T-helper 2 cell treated with Interferon-gamma antibody and Interleukin-4, amounts not matched to agents 5 μg/mL and 100 μg/mL, for 36 hours (primary cell): ENCODE measurements at regions not wholly inside any gene's neighbourhood (a gene's known extent, or its start where the extent isn't known, plus 50 kb on each side); places are given as distances from the start of the nearest gene placed in this dataset.

Experiments used
- DNase-seq: peaks from one replicate; pipeline ENCODE4 v3.0.0; 2021; ENCODE audit warnings: low spot score
- H3K27ac Mint-ChIP-seq: one replicate; pipeline ENCODE4 v1.8.0; 2021; ENCODE audit warnings: mild to moderate bottlenecking, mixed read lengths
- H3K27me3 Mint-ChIP-seq: one replicate; pipeline ENCODE4 v1.8.0; 2021; ENCODE audit warnings: low read depth, mixed read lengths
- H3K36me3 Mint-ChIP-seq: one replicate; pipeline ENCODE4 v1.8.0; 2021; ENCODE audit warnings: low read depth, mixed read lengths
- H3K4me1 Mint-ChIP-seq: one replicate; pipeline ENCODE4 v1.8.0; 2021; ENCODE audit warnings: low read depth, mixed read lengths
- H3K4me3 Mint-ChIP-seq: one replicate; pipeline ENCODE4 v1.8.0; 2022; ENCODE audit warnings: mild to moderate bottlenecking, moderate library complexity, mixed read lengths
- H3K9me3 Mint-ChIP-seq: one replicate; pipeline ENCODE4 v1.8.0; 2021; ENCODE audit warnings: mixed read lengths

DNA sequence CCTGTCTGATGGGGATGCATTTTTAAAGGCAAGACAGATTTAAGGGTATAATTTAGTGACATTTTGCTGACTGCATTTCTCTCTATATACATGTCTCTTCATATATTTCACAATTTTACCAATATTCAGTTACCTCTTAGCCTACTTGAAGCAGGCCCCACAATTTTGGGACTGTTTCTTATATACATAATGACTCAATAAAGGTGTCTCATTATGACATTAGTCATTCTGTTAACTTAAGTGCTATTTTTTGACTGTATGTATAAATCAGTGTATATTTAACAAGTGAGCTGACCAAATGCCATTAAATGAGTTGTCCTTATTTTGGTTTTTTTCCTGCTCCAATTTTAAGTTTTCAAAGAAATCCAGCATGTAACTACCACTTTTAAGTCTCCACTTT lies 313.3 kb downstream of the SOX4 start:
- Mint-ChIP-seq H3K36me3 (no peaks in the 10 kb centered on the region), H3K4me1 (no peaks in the 10 kb centered on the region), H3K27ac (no peak overlapping the region), H3K4me3 (no peak overlapping the region), H3K27me3 (no peaks in the 10 kb centered on the region), H3K9me3 (no peaks in the 10 kb centered on the region)
- DNase-seq: no peak

- Mint-ChIP-seq H3K27ac (no peak overlapping the region), H3K36me3 (no peaks in the 10 kb centered on the region), H3K9me3 (no peaks in the 10 kb centered on the region), H3K4me3 (no peak overlapping the region), H3K27me3 (peaks cover 2% of the 10 kb centered on the region), H3K4me1 (no peaks in the 10 kb centered on the region)
- no peak for DNase-seq
Measured at GRCh38 chr6:21907291-21907690, 313.7 kb downstream of the SOX4 start.

DNA sequence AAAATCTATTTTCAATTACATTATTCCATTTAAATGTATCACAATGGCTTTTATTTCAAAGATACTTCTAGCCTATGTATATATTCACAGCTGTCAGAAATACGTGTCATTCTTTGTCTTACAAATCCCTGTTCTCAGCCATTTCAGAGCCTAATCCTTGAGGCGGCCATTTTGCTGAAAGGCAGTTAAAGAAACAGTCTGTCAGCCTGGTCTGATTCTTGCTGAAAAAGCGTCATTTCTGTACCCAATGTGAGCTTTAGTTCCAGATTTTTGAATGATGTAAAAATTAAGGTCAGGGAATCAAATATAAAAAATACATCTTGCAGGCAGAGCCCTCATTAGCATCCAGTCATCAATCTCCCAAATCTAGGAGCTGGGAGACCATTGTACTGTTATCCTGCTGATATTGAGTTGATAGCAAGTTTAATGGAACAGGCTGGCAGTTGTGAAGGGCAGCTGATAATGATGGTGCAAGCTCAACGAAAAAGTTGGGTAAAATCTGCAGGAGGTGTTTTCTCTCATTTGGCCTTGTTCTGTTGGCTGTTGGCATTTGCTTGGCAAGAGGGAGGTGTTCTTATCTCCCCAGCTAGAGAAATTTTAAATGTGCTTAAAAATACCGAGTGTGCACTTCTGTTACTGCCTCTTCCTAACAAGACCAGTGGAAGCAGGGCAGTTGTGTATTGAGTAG lies 314.8 kb downstream of the SOX4 start:
- H3K27me3 Mint-ChIP-seq: peaks cover 2% of the 10 kb centered on the region
- peaks cover 2% of the 10 kb centered on the region for H3K4me1 Mint-ChIP-seq
- H3K9me3 Mint-ChIP-seq: no peaks in the 10 kb centered on the region
- no peak overlapping the region for H3K4me3 Mint-ChIP-seq
- H3K36me3 Mint-ChIP-seq: no peaks in the 10 kb centered on the region
- DNase-seq: no peak
- H3K27ac Mint-ChIP-seq: no peak overlapping the region

GRCh38 chr6:21909321-21909720 lies 315.8 kb downstream of the SOX4 start:
- Mint-ChIP-seq H3K9me3 (no peaks in the 10 kb centered on the region), H3K4me1 (peaks cover 11% of the 10 kb centered on the region), H3K36me3 (no peaks in the 10 kb centered on the region), H3K27me3 (peaks cover 2% of the 10 kb centered on the region), H3K4me3 (no peak overlapping the region), H3K27ac (no peak overlapping the region)
- no peak for DNase-seq

DNA sequence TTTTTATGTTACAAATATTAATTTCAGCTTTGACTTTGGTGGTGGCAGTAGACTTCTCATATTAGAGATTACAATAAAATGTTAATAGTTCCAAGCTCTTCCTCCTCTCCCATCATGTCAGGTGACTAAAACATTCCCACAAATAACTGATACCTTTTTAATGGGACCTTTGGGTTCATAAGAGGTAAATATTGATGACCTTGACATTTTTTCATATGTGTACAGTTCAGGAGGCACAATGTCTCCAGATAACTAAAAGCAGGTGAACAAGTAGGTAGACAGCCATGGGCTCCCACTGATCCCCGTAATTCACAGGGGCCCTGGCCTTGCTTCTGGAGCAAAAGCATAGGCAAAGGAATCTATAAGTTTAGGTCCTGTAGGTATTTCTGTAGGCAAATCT lies 317.7 kb downstream of the SOX4 start:
- Mint-ChIP-seq H3K27ac (no peak overlapping the region), H3K4me3 (no peak overlapping the region), H3K9me3 (no peaks in the 10 kb centered on the region), H3K36me3 (no peaks in the 10 kb centered on the region), H3K27me3 (peaks cover 2% of the 10 kb centered on the region), H3K4me1 (peaks cover 22% of the 10 kb centered on the region)
- DNase-seq: no peak

DNA sequence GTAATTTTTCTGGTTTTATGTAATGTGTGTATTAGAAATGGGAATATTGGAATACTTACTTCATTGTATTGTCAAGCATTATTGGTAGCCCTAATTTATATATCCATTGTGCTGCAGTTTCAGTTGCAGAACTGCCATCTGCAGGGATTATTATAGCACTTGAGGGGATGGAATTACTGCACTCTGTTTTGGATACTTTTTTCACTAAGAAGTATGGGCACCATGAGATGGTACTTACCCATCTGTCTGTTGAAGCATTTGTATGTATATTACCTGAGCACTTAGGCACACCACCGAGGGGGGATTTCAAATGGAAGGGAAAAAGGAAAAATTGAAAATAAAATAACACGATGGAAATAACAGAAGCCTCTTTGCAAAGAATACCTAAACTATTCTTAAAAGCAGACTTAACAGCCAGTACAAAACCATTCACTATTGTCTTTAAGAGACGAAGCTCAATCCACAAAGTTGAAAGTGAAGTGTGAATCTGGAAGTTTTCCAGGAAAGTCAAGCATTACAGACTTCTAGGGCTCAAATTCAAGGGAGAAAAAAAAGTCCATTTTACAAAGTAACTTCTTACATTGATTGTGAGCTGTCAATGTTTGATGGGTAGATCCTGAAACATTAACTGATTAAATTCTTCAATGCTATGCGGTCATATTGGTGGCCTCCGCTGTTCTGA lies 318.7 kb downstream of the SOX4 start:
- Mint-ChIP-seq H3K27ac (no peak overlapping the region), H3K4me3 (no peak overlapping the region), H3K36me3 (no peaks in the 10 kb centered on the region), H3K4me1 (peaks cover 24% of the 10 kb centered on the region), H3K27me3 (peaks cover 2% of the 10 kb centered on the region), H3K9me3 (no peaks in the 10 kb centered on the region)
- no peak for DNase-seq

GRCh38 chr6:21914121-21914973 lies 320.8 kb downstream of the SOX4 start:
- peak; percentile 44 for DNase-seq
- H3K27ac Mint-ChIP-seq: peak overlapping the region; percentile 68
- H3K4me1 Mint-ChIP-seq: peaks cover 28% of the 10 kb centered on the region
- H3K36me3 Mint-ChIP-seq: no peaks in the 10 kb centered on the region
- H3K9me3 Mint-ChIP-seq: no peaks in the 10 kb centered on the region
- peak overlapping the region; percentile 58 for H3K4me3 Mint-ChIP-seq
- H3K27me3 Mint-ChIP-seq: peaks cover 2% of the 10 kb centered on the region

- DNase-seq: no peak
- H3K4me1 Mint-ChIP-seq: peaks cover 31% of the 10 kb centered on the region
- H3K9me3 Mint-ChIP-seq: no peaks in the 10 kb centered on the region
- peak overlapping the region; percentile 44 for H3K4me3 Mint-ChIP-seq
- H3K36me3 Mint-ChIP-seq: no peaks in the 10 kb centered on the region
- H3K27me3 Mint-ChIP-seq: peaks cover 2% of the 10 kb centered on the region
- H3K27ac Mint-ChIP-seq: no peak overlapping the region
Measured at GRCh38 chr6:21915707-21916260, 322.2 kb downstream of the SOX4 start.

- DNase-seq: no peak
- H3K4me3 Mint-ChIP-seq: no peak overlapping the region
- no peak overlapping the region for H3K27ac Mint-ChIP-seq
- H3K36me3 Mint-ChIP-seq: no peaks in the 10 kb centered on the region
- no peaks in the 10 kb centered on the region for H3K27me3 Mint-ChIP-seq
- H3K9me3 Mint-ChIP-seq: no peaks in the 10 kb centered on the region
- H3K4me1 Mint-ChIP-seq: peaks cover 31% of the 10 kb centered on the region
Measured at GRCh38 chr6:21918041-21918440, 324.5 kb downstream of the SOX4 start.

DNA sequence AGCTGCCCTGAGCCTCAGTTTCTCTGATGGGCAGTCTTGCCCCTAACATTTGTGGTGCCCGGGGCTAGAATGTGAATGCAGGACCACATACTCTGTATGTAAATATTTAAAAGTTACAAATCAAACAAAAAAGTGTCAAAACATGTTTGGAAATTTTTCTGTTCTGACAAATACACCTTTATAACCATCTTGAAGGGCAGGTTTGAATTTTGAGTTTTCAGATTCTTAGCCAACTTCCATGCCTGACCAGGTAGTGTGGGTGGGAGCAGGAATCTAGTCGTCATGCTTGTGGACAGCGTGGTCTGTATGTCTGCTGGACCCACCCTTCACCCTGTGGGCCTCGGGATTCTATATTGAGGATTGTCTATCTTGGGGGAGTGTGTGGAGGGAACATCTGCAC lies 325.1 kb downstream of the SOX4 start:
- Mint-ChIP-seq H3K27me3 (no peaks in the 10 kb centered on the region), H3K4me1 (peaks cover 27% of the 10 kb centered on the region), H3K27ac (no peak overlapping the region), H3K4me3 (no peak overlapping the region), H3K9me3 (no peaks in the 10 kb centered on the region), H3K36me3 (no peaks in the 10 kb centered on the region)
- DNase-seq: no peak

DNA sequence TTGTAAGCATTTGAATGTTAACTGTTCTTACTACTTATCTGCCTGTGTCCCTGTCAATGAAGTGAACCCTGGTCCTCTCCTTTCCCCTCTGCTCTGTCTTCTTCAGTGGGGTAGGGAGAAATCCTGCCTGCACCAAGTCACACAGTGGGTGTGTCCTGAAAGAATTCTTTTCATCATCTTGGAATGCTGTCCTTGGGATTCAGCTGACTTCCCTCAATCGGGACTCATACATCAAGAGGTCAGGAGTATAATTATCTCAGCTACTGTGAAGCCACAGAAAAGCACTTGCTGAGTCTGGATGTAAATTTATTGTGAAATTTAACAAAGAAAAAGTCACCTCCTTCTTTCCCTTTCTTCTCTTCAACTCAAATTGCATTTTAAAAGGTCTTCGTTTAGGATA lies 328.5 kb downstream of the SOX4 start:
- no peak for DNase-seq
- Mint-ChIP-seq H3K27ac (no peak overlapping the region), H3K9me3 (peaks cover 8% of the 10 kb centered on the region), H3K4me1 (peaks cover 26% of the 10 kb centered on the region), H3K36me3 (peaks cover 2% of the 10 kb centered on the region), H3K27me3 (no peaks in the 10 kb centered on the region), H3K4me3 (no peak overlapping the region)

- Mint-ChIP-seq H3K4me1 (peaks cover 34% of the 10 kb centered on the region), H3K36me3 (peaks cover 4% of the 10 kb centered on the region), H3K27ac (no peak overlapping the region), H3K27me3 (no peaks in the 10 kb centered on the region), H3K9me3 (peaks cover 8% of the 10 kb centered on the region), H3K4me3 (no peak overlapping the region)
- no peak for DNase-seq
Measured at GRCh38 chr6:21924002-21924401, 330.5 kb downstream of the SOX4 start.

DNA sequence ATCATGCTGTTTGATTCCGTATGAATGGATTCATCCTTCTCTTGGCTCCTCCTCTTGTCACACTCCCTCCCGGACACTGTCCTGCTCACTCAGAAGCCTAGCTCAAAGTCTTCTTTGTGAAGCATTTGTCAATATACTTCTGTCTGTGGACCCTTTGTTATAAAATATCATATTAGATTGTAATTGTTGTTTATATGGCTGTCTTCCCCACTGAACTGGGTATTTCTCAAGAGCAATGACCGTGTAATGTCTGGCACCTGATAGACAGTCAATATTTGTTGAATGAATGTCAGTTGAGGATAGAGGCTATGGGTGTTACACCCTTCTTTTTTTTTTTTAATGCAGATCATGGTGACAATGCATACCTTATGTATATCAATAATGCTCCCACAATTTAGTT lies 335.3 kb downstream of the SOX4 start:
- H3K4me1 Mint-ChIP-seq: peaks cover 31% of the 10 kb centered on the region

More for the DNA sequence above, 335.3 kb downstream of the SOX4 start:
- no peak for DNase-seq
- Mint-ChIP-seq H3K36me3 (peaks cover 4% of the 10 kb centered on the region), H3K27ac (no peak overlapping the region), H3K27me3 (no peaks in the 10 kb centered on the region), H3K9me3 (peaks cover 11% of the 10 kb centered on the region), H3K4me3 (no peak overlapping the region)
